Testis (tissue), 2 donors: ENCODE measurements at regions not wholly inside any gene's neighbourhood (a gene's known extent, or its start where the extent isn't known, plus 50 kb on each side); places are given as distances from the start of the nearest gene placed in this dataset.

Experiments used
- CTCF ChIP-seq, 3 experiments: fragments of 450-650 bp in 2 of 3; fragments of 200-600 bp in 1 of 3; sonication (generic) in 1 of 3; IDR thresholded peaks; one replicate each; pipeline ENCODE4 v1.5.1; 2016 to 2019; ENCODE audit warnings: antibody characterized with exemption in 3 of 3, mild to moderate bottlenecking in 2 of 3, moderate library complexity in 1 of 3
- POLR2A ChIP-seq: fragments of 450-650 bp; IDR thresholded peaks from one replicate; pipeline ENCODE4 v1.6.1; 2017; ENCODE audit warnings: antibody characterized with exemption, mild to moderate bottlenecking, moderate library complexity

GRCh38 chr1:184907500-184907899, 66.8 kb downstream of the NIBAN1 start:
- TF ChIP-seq CTCF (IDR thresholded peaks at IDR 0.05) (no peak), POLR2A (no peak)
